SU-DHL-6 (cell line): ENCODE measurements at regions not wholly inside any gene's neighbourhood (a gene's known extent, or its start where the extent isn't known, plus 50 kb on each side); places are given as distances from the start of the nearest gene placed in this dataset.

Experiments
- EZH2phosphoT487 ChIP-seq: fragments of 200-600 bp; sonication (generic), shearing (Covaris generic); conservative IDR thresholded peaks from 2 replicates; pipeline ENCODE4 v1.6.1; 2018; ENCODE audit warnings: mild to moderate bottlenecking, antibody characterized with exemption, low read length, moderate library complexity, mixed read lengths
- TF ChIP-seq, protein P1 (sequence below): fragments of 200-600 bp; sonication (generic); IDR thresholded peaks from one replicate; pipeline ENCODE4 v1.5.1; 2017; ENCODE audit warnings: antibody characterized with exemption, mild to moderate bottlenecking, low read length, moderate library complexity; ENCODE audit not compliant: insufficient read depth, poor library complexity, severe bottlenecking

- TF ChIP-seq, protein P1, sequence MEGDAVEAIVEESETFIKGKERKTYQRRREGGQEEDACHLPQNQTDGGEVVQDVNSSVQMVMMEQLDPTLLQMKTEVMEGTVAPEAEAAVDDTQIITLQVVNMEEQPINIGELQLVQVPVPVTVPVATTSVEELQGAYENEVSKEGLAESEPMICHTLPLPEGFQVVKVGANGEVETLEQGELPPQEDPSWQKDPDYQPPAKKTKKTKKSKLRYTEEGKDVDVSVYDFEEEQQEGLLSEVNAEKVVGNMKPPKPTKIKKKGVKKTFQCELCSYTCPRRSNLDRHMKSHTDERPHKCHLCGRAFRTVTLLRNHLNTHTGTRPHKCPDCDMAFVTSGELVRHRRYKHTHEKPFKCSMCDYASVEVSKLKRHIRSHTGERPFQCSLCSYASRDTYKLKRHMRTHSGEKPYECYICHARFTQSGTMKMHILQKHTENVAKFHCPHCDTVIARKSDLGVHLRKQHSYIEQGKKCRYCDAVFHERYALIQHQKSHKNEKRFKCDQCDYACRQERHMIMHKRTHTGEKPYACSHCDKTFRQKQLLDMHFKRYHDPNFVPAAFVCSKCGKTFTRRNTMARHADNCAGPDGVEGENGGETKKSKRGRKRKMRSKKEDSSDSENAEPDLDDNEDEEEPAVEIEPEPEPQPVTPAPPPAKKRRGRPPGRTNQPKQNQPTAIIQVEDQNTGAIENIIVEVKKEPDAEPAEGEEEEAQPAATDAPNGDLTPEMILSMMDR: no peak
- no peak for TF ChIP-seq EZH2phosphoT487
Measured at GRCh38 chr15:70556779-70557178, 206.6 kb downstream of the UACA start.
